Activated CD4-positive, alpha-beta T cell treated with anti-CD3 and anti-CD28 coated beads, Interleukin-2, amount 50 U/mL, for 1 hour (primary cell): ENCODE measurements at regions not wholly inside any gene's neighbourhood (a gene's known extent, or its start where the extent isn't known, plus 50 kb on each side); places are given as distances from the start of the nearest gene placed in this dataset.
"Not testable (repeated sequence)": the region's sequence is repeated elsewhere in the genome, so short reads cannot be mapped to it uniquely, and the experiment has no call there.

Experiments used
- DNase-seq: peaks from one replicate; pipeline ENCODE4 v3.0.0-alpha.2; 2020

DNA sequence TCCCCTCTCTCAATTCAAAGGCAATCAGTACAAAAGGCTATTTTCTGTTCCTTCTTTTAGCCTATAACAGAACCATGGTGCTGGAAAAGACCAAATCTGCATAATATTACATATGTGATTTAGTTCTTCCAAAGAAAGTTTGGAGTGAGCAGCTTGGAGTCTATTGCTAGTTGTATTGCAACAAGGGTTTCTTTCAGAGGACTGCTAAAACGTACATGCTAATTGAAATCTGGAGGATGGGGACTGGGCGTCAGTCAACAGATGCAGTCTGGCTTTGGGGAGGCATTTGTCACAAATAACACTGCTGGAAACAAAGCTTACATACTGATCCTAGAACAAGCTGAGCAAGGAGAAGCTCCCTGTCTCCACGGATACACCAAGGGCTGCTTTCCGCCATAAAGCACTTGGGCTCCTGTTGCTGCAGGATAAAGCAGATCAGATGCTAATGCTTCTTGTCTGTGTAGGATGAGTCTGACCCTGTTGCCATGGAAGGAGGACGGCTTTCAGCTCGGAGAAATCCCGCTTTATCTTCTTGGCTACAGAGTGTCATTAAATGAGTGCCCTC lies 883.5 kb downstream of the SORCS1 start:
- no peak for DNase-seq

DNA sequence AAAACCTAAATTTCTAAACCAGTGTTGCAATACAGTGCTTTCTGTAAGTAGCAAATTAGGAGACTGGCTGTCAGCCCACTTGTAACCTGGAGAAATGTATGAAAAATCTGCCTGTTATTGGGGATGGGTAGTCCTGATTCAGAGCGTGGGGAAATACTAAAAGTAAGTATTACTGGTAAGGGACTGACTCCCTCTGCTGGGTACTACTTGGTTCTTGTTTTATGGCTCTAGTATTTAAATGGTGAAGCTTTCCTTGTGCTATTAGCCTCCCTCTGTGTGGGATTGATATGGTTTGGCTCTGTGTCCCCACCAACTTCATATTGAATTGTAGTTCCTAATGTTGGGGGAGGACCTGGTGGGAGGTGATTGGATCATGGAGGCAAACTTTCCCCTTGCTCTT lies 886.1 kb downstream of the SORCS1 start:
- no peak for DNase-seq

DNA sequence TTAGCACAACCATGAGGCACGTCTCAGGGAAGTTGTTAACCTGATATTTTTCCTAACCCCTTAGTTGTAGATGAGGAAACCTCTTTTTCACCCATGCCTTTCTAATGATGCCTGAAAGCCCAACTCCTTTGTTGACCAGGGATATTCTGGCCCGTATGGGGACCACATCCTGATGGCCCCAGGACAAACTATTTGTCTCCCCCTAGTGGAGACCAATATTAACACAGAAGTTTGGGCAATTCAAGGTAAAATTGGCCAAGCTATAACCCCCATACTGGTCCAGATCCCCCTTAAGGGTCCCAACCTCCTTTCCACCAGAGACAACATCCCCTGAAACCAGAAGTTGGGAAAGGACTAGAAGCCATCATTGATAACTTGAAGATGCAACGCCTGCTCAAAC lies 893.3 kb downstream of the SORCS1 start:
- no peak for DNase-seq

DNA sequence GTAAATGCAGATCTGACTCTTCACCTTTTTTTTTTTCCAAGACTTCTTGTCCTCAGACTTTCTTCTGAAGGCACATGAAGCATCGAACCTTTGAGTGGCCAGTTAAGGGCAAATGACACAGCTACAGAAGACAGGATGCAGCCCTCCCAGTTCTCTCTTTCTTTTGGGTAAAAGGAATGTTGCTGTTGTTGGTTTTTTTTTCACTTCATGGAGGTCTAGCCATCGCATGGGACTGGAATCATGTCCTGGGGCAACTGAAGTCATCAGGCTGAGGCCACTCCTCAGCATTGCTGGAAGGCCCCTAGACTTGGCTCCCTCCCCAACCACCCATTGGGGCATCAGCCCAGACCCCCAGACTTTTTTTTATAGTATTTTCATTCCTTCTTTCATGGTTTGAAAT lies 896.5 kb downstream of the SORCS1 start:
- DNase-seq: no peak

DNA sequence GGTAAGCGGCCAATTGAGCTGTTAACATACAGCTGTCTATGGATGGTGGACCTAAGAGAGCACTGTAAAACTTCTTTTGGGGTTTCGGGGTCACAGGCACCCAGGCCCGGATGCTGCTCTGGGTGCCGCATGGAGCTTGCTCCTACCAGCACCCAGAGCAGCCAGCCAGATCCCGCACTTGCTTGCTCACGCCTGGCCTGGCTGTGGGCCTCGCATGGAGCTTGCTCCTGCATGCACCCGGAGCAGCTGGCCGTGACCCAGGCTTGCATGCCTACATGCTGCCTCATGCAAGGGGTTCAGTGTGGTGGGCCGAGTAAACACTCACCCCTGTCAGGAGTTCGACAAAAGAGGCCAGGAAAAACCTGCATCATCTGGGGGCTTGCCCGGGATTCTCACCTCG lies 896.9 kb downstream of the SORCS1 start:
- DNase-seq: no peak

DNA sequence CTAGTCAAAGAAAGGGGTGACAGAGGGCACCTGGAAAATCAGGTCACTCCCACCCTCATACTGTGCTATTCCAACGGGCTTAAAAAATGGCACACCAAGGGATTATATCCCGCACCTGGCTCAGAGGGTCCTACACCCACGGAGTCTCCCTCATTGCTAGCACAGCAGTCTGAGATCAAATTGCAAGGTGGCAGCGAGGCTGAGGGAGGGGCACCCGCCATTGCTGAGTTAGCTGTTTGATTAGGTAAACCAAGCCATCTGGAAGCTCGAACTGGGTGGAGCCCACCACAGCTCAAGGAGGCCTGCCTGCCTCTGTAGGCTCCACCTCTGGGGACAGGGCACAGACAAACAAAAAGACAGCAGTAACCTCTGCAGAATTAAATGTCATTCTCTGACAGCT lies 907.1 kb downstream of the SORCS1 start:
- not testable (repeated sequence) for DNase-seq

DNA sequence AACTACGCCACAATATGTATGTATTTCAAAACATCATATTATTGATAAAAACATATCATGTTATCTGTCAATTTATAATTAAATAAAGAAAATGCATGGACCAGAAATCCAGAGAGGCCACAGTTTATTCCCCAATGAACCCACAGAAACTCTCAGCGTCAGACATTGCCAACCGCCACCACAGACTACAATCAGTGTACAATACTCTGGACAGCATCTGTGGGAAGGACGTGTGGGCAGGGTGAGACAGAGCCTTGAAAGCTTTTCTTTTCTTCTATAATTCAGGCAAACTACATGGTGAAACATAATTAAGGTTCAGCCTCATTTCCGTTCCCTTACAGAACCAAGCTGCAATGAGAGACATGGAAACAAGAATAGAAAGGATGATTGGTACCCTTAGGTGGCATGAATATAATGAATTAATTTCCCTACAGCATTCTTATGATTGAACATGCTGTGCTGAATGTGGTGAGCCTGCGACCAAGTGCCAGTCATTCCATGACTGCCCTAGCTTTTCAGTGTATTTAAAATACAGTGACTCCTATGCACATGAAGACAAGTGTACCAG lies 909.3 kb downstream of the SORCS1 start:
- no peak for DNase-seq

DNA sequence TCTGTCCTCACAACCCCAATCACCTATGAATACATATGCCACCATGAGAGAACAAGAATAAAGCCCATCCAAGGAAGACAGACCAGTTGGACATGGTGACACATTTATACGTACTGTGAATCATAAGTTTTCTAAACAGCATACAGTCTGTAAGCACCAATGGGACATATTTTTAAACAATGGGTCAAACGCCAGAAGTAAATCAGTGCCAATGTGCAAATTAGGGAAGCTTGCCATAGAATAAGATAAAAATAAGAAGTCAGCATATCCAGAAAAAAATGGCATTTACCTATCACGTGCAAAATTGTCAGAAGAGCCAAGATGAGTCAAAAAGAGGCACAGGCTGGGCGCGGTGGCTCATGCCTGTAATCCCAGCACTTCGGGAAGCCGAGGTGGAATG lies 910.4 kb downstream of the SORCS1 start:
- no peak for DNase-seq

DNA sequence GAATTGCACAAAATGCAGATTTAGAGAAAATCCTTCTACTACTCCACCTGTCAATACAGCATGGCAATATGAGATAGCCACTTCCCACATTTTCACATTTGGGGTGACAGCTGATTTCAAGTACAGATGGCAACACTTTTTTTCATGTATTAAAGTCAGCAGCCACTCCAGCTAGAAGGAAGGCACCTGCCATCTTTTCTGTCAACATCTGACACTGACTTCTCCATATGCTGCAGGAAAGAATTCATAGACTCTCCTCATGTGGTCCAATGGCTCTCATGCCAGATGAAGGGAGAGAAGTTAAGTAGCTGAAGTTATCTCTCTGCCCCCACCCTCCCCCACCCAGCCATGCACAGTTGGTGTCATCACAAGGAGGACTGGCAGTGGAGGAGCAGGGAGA lies 912.0 kb downstream of the SORCS1 start:
- DNase-seq: no peak

DNA sequence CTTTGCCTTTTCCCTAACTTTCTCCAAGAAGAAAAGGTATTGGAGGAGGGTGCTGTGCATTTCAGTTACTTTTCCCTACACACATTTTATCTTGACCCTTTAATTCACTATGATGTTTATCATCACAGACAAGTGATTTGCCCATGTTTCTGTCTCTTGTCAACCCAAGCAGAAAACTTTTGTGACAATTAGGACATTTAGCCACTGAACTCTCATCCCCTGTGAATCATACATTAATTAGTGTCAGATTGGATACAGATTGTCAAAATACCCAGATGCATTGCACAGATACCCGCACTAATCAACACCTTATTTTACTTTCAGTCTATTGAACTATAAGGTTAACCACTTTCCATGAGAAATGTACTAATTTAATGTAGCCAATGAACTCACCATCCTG lies 912.9 kb downstream of the SORCS1 start:
- DNase-seq: no peak

DNA sequence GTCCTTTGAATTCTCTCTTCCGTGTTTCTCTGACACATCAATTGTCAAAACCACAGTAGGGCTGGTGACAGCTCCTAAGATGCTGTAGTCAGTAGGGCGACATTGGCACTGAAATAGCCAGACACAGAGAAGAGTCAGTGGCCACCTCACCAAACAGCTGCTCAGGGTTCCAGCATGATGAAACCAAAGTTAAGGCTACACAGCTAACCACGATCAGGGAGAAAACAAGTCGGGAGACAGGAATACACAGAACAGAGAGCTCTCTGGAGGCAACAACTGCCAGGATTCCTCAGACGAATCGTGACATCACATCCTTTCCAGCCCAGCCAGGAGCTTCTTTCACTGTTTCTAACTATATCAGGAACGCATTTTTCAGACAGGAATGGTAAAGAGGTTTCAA lies 922.2 kb downstream of the SORCS1 start:
- DNase-seq: no peak

DNA sequence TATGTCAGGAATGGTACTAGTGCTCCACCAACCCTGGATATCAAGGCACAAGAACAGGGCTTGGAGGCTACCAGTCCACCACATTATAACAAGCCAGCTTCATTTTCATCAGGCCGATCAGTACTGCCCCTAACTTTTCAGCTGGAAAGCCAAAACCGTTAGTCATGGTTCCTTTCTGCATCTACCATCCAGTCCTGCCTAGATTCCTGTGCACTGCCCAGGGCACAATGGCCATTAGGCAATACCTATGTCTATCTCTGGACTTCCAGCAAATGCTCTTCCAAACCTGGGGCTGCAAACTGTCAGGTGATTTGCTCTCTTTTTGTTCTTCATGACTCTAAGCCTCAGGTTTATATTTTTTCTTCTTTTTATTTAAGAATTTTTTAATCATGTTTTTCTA lies 937.7 kb downstream of the SORCS1 start:
- no peak for DNase-seq

DNA sequence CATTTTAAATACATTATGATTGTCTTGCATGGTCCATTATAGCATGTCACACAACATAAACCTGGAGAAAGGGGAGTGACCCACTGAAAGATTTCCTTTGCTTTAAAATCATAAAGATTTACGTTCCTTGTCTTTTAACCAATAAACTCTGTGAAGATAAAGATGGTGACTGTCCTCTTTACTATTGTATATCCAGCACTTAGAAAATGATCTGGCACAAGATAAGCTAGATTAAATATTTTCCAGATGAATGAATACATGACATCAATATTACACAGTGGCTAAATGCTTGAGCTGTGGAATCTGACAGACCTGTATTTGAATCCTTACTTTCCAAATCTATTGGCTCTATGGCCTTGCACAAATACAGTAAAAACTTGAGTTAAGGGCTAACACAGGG lies 938.4 kb downstream of the SORCS1 start:
- DNase-seq: no peak

DNA sequence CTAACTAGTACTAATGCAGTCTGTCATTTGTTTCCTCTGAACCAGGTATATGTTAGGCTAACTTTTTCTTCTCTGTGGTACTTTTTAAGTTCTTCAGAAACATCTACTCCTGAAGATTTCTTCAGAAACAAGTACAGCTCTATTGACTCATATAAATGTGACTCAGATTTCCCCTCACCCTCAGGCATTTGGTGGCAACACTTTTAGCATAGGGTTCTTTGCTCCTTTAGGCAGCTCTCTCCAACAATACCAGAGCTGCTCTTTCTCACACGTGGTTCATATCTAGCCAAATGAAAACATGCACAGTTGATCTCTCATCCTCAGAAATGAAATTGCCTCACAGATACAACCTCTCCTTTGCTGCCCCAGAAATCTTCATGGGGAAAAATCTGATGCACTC lies 939.8 kb downstream of the SORCS1 start:
- no peak for DNase-seq

DNA sequence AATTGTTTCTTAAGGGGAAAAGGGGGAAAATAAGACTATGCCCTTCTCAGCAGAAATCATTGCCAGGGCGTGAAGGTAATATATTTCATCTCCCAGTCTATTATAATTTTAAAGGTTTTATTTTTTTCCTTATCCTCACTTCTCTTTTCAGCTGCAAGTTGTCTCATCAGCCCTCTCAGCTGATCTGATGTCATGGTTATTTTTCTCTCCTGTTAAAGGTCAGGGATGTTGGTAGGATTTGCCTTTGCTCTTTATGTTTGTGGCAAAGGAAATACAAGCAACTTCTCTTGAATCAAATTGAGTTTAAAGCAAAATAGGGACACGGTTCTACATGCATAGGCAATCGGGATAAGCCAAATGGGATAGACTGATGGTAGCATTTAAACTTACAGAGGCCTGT lies 946.9 kb downstream of the SORCS1 start:
- no peak for DNase-seq

DNA sequence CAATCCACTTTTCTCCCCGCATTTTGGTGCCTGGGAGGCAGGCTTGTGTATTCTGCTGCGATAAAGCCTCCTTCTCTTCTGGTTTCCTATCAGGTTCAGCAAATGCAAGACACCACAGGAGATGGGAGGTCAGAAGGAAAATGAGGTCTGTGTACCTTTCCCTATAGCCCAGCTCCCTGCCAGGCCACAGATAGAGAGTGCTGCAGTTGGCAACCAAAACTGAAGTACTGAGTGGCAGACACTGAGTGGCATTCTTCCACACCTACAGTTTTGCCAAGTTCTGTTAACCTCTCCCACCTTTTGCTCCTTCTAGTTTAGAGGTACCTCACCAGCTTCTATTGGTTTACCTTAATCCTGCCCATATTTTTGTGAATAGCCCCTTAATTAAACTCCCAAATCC lies 948.4 kb downstream of the SORCS1 start:
- no peak for DNase-seq

DNA sequence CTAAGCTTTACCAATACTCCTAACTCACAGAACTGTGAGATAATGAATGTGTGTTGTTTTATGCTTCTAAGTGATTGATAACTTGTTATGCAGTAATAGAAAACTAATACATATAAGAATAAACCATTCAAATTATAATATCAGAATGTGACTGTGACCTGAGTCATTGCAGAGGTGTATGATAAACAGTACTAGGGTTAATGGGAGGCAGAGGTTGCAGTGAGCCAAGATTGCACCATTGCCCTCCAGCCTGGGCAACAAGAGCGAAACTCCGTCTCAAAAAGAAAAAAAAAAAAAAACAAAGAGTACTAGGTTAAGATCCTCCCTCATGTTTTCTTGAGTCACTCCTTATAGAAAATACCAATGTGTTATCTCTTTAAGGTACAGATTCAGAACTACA lies 950.3 kb downstream of the SORCS1 start:
- DNase-seq: no peak

DNA sequence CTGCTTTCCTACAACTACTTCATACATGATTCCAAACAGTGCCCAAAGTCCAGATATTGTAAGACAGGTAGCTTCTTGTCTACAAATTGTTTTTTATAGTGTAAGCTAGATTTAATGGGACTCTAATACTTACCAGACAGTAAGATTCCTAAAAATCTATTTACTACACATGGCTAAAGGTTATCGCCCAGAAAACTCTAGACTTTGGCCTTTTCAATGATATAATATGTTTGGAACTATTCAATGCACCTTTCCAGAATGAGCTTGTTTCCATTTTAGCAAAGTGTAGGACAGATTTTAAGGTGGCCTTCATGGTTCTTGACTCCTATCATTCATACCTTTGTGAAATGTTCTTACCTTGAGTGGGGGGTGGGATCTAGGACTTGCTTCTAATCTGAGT lies 951.0 kb downstream of the SORCS1 start:
- no peak for DNase-seq

DNA sequence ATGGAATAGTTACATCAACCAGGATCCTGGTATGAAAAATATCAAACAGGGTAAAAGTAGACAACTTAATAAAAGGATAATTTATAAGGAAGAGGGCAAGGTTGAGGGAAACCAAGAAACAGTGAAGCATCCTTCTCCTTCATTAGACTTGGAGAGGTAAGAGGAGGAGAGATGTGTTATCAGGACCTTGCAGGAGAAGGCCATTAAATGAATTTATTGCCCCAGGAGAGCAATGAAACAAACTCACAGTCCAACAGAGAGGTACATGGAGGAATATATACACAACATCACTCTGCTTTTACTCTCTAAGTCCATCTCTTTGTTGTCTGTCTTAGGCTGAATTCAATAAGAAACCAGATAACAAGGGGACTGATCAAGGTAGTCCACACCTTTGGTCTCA lies 966.2 kb downstream of the SORCS1 start:
- DNase-seq: no peak

DNA sequence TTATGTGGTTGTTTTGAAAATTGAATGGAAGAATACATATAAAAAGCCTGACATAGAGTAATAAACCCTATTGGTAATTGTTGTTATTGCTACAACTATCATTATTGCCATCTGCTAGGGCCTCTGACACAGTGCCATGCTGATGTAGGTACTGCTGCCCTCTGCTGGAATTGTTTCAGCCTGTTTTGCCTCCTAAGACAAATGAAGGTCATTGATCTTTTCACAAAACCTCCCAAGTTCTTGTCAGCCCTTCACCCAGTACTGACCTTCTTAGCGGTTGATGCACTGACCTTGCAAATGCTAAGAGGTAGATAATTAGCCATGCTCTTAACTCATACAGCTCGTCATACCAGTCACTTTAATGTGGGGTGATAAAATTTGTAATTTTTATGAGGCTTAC lies 975.2 kb downstream of the SORCS1 start:
- peak; percentile 1 for DNase-seq

DNA sequence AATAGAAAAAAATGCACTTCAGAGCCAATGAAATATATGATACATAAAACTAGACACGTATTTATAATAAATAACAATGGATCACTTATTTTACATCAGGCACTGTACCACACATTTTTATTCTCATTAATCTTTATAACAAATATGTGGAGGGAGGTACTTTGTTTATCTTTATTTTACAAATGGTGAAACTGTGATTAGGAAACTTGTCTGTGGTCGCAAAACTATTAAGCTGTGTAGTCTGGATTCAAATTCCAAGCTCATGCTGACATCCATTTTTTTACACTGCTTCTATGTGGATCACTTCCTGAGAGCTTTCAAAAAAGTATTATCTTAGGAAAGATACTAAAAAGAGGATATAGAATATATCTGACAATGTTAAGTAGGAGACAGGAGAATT lies 978.6 kb downstream of the SORCS1 start:
- DNase-seq: no peak

DNA sequence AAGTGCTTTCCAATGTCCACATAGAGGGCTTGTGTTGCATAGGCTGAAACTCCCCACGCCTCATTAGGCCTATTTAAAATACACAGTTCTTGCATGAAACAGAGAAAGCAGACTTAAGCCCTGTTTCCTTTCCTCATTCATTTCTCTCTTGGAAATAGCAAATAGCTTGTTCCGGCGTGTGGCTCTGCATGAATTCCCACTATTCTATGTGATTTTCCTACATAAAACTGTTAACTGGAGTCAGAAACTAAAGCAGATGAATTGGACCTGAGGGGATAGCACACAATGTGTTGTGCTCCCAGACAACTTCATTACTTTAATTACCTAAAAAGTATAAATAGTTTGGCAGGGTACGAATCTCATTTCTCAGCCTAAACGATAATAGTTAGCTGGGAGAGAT lies 981.5 kb downstream of the SORCS1 start:
- no peak for DNase-seq

DNA sequence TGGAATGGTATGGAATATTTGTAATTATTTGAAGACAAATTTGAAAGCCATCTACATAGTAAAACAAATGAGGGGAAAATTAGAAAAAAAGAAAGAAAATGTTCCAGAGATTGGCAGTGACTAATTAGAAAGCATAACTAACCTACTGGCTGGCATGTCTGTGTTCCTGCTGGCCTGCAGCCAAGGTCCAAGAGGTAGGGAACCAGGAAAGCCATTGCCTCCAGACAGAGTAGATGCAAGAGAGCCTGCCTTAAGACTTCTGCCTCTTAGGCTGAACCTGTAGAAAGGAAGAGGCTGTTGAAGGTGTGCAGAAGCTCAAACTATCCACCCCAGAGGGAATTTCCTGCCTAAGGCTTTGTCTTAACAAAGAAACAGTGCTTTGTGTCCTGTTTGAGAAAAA lies 982.0 kb downstream of the SORCS1 start:
- DNase-seq: no peak

DNA sequence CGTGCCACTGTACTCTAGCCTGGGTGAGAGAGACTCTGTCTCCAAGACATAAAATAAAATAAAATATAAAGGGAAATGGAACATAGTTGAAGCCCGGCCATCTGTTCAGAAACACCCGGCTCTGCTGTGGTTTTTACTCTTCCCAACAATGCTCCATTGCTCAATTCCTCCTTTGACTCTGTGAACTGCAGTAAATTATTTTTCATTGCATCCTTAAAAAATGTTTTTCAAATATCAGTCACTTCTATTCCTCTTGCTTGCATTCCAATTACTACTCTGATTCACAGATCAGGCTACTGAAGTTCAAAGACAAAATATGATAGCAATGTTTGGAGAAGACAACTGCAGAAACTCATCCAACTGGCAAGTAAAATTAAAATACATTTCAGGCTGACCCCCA lies 983.0 kb downstream of the SORCS1 start:
- DNase-seq: no peak

DNA sequence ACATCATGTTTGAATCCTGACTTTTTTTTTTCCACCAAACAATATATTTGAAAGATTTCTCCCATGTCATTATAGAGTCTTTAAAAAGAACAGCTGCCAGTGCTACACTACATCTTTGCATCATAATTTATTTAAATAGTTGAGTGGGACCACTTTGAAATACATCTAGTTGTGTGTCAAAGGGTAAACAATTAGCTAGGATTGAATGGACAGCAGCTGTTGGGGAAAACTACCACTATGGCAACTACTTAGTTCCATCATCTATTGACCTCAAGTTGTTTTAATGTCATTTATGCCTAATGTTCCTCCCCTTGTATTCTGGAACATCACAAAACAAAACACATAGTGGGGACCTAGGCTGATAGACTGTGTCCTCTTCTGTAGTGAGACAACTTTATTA lies 985.1 kb downstream of the SORCS1 start:
- no peak for DNase-seq
